Parathyroid adenoma (tissue), 2 donors: ENCODE measurements at regions not wholly inside any gene's neighbourhood (a gene's known extent, or its start where the extent isn't known, plus 50 kb on each side); places are given as distances from the start of the nearest gene placed in this dataset.
A peak's percentile ranks its signal among the peaks of the same experiment; 100 is the strongest.

Experiments
- H2AFZ ChIP-seq: fragments of 300-600 bp; sonication (generic); one replicate; pipeline ENCODE4 v1.7.0; 2017; ENCODE audit warnings: antibody characterized with exemption, mild to moderate bottlenecking
- H3K27ac ChIP-seq: fragments of 300-600 bp; sonication (generic); one replicate; pipeline ENCODE4 v1.7.0; 2017
- H3K27me3 ChIP-seq: fragments of 300-600 bp; sonication (generic); one replicate; pipeline ENCODE4 v1.7.0; 2017; ENCODE audit warnings: low read length; ENCODE audit not compliant: control insufficient read depth, insufficient read depth
- H3K36me3 ChIP-seq: fragments of 300-600 bp; sonication (generic); one replicate; pipeline ENCODE4 v1.7.0; 2017; ENCODE audit warnings: low read length; ENCODE audit not compliant: control insufficient read depth, insufficient read depth
- H3K4me1 ChIP-seq: fragments of 300-600 bp; sonication (generic); one replicate; pipeline ENCODE4 v1.7.0; 2017; ENCODE audit warnings: control low read depth
- H3K4me2 ChIP-seq: fragments of 300-600 bp; sonication (generic); one replicate; pipeline ENCODE4 v1.7.0; 2017; ENCODE audit warnings: low read length
- H3K4me3 ChIP-seq: fragments of 300-600 bp; sonication (generic); one replicate; pipeline ENCODE4 v1.7.0; 2017; ENCODE audit warnings: low read depth, low read length
- H3K79me2 ChIP-seq: fragments of 300-600 bp; sonication (generic); one replicate; pipeline ENCODE4 v1.7.0; 2017; ENCODE audit warnings: control low read depth
- H3K9ac ChIP-seq: fragments of 300-600 bp; sonication (generic); one replicate; pipeline ENCODE4 v1.7.0; 2017; ENCODE audit warnings: mild to moderate bottlenecking
- H3K9me3 ChIP-seq: fragments of 300-600 bp; sonication (generic); one replicate; pipeline ENCODE4 v1.7.0; 2017; ENCODE audit warnings: low read length; ENCODE audit not compliant: control insufficient read depth
- CTCF ChIP-seq: fragments of 300-600 bp; sonication (generic); IDR thresholded peaks from one replicate; pipeline ENCODE4 v1.7.0; 2017; ENCODE audit warnings: antibody characterized with exemption, mild to moderate bottlenecking
- donor health status: primary hyperparathyroidism.

GRCh38 chr1:172934417-172934762, 116.4 kb downstream of the TNFSF18 start:
- no peaks in the 10 kb centered on the region for H3K79me2 ChIP-seq
- no peak for TF ChIP-seq CTCF
- no peaks in the 10 kb centered on the region for H3K4me1 ChIP-seq
- H3K36me3 ChIP-seq, result no peaks in the 10 kb centered on the region
- H3K27me3 ChIP-seq, result no peaks in the 10 kb centered on the region
- H3K4me2 ChIP-seq, result no peak overlapping the region
- no peak overlapping the region for H2AFZ ChIP-seq
- peak overlapping the region; percentile 32 for H3K27ac ChIP-seq
- H3K9ac ChIP-seq, result no peak overlapping the region
- H3K4me3 ChIP-seq, result no peak overlapping the region
- H3K9me3 ChIP-seq, result no peaks in the 10 kb centered on the region

GRCh38 chr1:172935062-172935592, 115.6 kb downstream of the TNFSF18 start:
- no peak overlapping the region for H3K4me2 ChIP-seq
- TF ChIP-seq CTCF, result no peak
- H2AFZ ChIP-seq, result no peak overlapping the region
- no peaks in the 10 kb centered on the region for H3K4me1 ChIP-seq
- H3K9ac ChIP-seq, result no peak overlapping the region
- no peak overlapping the region for H3K4me3 ChIP-seq
- no peaks in the 10 kb centered on the region for H3K79me2 ChIP-seq
- H3K36me3 ChIP-seq, result no peaks in the 10 kb centered on the region
- peak overlapping the region; percentile 32 for H3K27ac ChIP-seq
- no peaks in the 10 kb centered on the region for H3K27me3 ChIP-seq
- no peaks in the 10 kb centered on the region for H3K9me3 ChIP-seq

- no peaks in the 10 kb centered on the region for H3K4me1 ChIP-seq
- H3K27me3 ChIP-seq, result no peaks in the 10 kb centered on the region
- H2AFZ ChIP-seq, result no peak overlapping the region
- no peak overlapping the region for H3K9ac ChIP-seq
- H3K4me3 ChIP-seq, result no peak overlapping the region
- no peaks in the 10 kb centered on the region for H3K36me3 ChIP-seq
- no peaks in the 10 kb centered on the region for H3K79me2 ChIP-seq
- no peaks in the 10 kb centered on the region for H3K9me3 ChIP-seq
- TF ChIP-seq CTCF, result no peak
- H3K27ac ChIP-seq, result no peak overlapping the region
- no peak overlapping the region for H3K4me2 ChIP-seq
Observed at GRCh38 chr1:172936088-172936645, 114.6 kb downstream of the TNFSF18 start.

GRCh38 chr1:172938681-172939080, 112.1 kb downstream of the TNFSF18 start:
- Histone ChIP-seq H3K79me2 (no peaks in the 10 kb centered on the region), H3K4me3 (no peak overlapping the region), H3K9me3 (no peaks in the 10 kb centered on the region), H3K36me3 (no peaks in the 10 kb centered on the region), H3K4me1 (no peaks in the 10 kb centered on the region), H2AFZ (no peak overlapping the region), H3K4me2 (no peak overlapping the region), H3K9ac (no peak overlapping the region), H3K27ac (no peak overlapping the region), H3K27me3 (no peaks in the 10 kb centered on the region)
- no peak for TF ChIP-seq CTCF

- Histone ChIP-seq H3K36me3 (no peaks in the 10 kb centered on the region), H3K27me3 (no peaks in the 10 kb centered on the region), H2AFZ (no peak overlapping the region), H3K27ac (no peak overlapping the region), H3K4me3 (no peak overlapping the region), H3K4me1 (no peaks in the 10 kb centered on the region), H3K79me2 (no peaks in the 10 kb centered on the region), H3K4me2 (no peak overlapping the region), H3K9me3 (no peaks in the 10 kb centered on the region), H3K9ac (no peak overlapping the region)
- no peak for TF ChIP-seq CTCF
Observed at GRCh38 chr1:172939475-172939874, 111.3 kb downstream of the TNFSF18 start.
